HepG2 (cell line): ENCODE measurements at regions not wholly inside any gene's neighbourhood (a gene's known extent, or its start where the extent isn't known, plus 50 kb on each side); places are given as distances from the start of the nearest gene placed in this dataset.

ENCODE experiments used
- ATAC-seq: fragments of 200-7000 bp; cut with Tn5 transposase; 3 replicates; pipeline ENCODE4 v1.9.1; 2020; ENCODE audit warnings: mild to moderate bottlenecking, moderate library complexity
- BruUV-seq: library from RNA; stranded (reverse); fragments of 400-500 nt; replicated peaks from 2 replicates; lab custom pipeline; 2021; lab: Mats Ljungman, UMichigan
- CTCF ChIA-PET: fragments of 300-600 bp; formaldehyde crosslinking; extraction: SDS; loops from one replicate; lab custom pipeline; 2021; ENCODE audit warnings: low total read pairs, inconsistent platforms, low intra/inter-chr PET ratio; lab: Yijun Ruan, JAX
- POLR2A ChIA-PET: fragments of 350-600 bp; sonication (Branson Sonifier 250); formaldehyde crosslinking; loops from one replicate; lab custom pipeline; 2020; ENCODE audit warnings: antibody characterized with exemption, inconsistent platforms; lab: Yijun Ruan, JAX
- DNase-seq: peaks from one replicate; pipeline ENCODE4 v3.0.0-alpha.2; 2015; ENCODE audit warnings: low spot score
- FAIRE-seq: peaks from 3 replicates; lab custom pipeline; 2011; peaks lifted over from hg19 to GRCh38; lab: Jason Lieb, UNC
- H2AFZ ChIP-seq: one replicate; pipeline ENCODE4 v1.6.1; 2011; ENCODE audit warnings: low read length, inconsistent platforms
- H3K27ac ChIP-seq: fragments of 300-600 bp; 3 replicates; pipeline ENCODE4 v1.8.0; 2011; ENCODE audit warnings: mixed run types, mild to moderate bottlenecking, mixed read lengths, low read length, inconsistent platforms; ENCODE audit not compliant: insufficient read depth; ENCODE audit errors: extremely low read length
- H3K27me3 ChIP-seq, 2 experiments: fragments of 200-600 bp in 1 of 2; 2 replicates in 1 of 2; 3 replicates in 1 of 2; pipeline versions ENCODE4 v1.6.0 to v1.8.0; 2011; ENCODE audit warnings: low read length in 2 of 2, mild to moderate bottlenecking in 2 of 2, moderate library complexity in 2 of 2, inconsistent platforms in 1 of 2; ENCODE audit not compliant: insufficient read depth in 2 of 2, control insufficient read depth in 1 of 2
- H3K36me3 ChIP-seq, 2 experiments: fragments of 200-600 bp in 1 of 2; replicated peaks in 1 of 2; 2 replicates in 1 of 2; 3 replicates in 1 of 2; pipeline versions ENCODE4 v1.5.1 to v1.8.0; 2011; ENCODE audit warnings: low read length in 2 of 2, inconsistent platforms in 1 of 2; ENCODE audit not compliant: insufficient read depth in 2 of 2, control insufficient read depth in 1 of 2
- H3K4me1 ChIP-seq: 2 replicates; pipeline ENCODE4 v1.5.1; 2012; ENCODE audit warnings: low read length, inconsistent platforms; ENCODE audit not compliant: insufficient read depth
- H3K4me2 ChIP-seq: 2 replicates; pipeline ENCODE4 v1.6.0; 2011; ENCODE audit warnings: low read depth, low read length, inconsistent platforms
- H3K4me3 ChIP-seq, 3 experiments: fragments of 200-600 bp in 1 of 3; sonication (generic), shearing (Covaris generic) in 1 of 3; replicated peaks in 1 of 3; 2 replicates each; pipeline ENCODE4 v1.5.1; 2011 to 2016; ENCODE audit warnings: low read length in 3 of 3, inconsistent platforms in 2 of 3, low read depth in 2 of 3, mild to moderate bottlenecking in 2 of 3, control low read depth in 1 of 3, mixed read lengths in 1 of 3; ENCODE audit not compliant: insufficient read depth in 1 of 3
- H3K79me2 ChIP-seq: one replicate; pipeline ENCODE4 v1.6.1; 2011; ENCODE audit warnings: low read length, inconsistent platforms; ENCODE audit not compliant: insufficient read depth
- H3K9ac ChIP-seq: 2 replicates; pipeline ENCODE4 v1.6.0; 2011; ENCODE audit warnings: mild to moderate bottlenecking, low read depth, low read length, inconsistent platforms; ENCODE audit not compliant: insufficient read depth
- H3K9me3 ChIP-seq: 2 replicates; pipeline ENCODE4 v1.5.1; 2012; ENCODE audit warnings: mild to moderate bottlenecking, low read length
- H4K20me1 ChIP-seq: 2 replicates; pipeline ENCODE4 v1.6.0; 2011; ENCODE audit warnings: inconsistent platforms, mild to moderate bottlenecking, low read length, moderate library complexity; ENCODE audit not compliant: insufficient read depth
- E2F1 ChIP-seq: sonication (generic); formaldehyde crosslinking; IDR thresholded peaks from 2 replicates; pipeline ENCODE4 v1.5.0; 2020; ENCODE audit warnings: missing genetic modification reagents
- GPBP1L1 ChIP-seq: sonication (generic); formaldehyde crosslinking; IDR thresholded peaks from 2 replicates; pipeline ENCODE4 v1.5.0; 2020; ENCODE audit warnings: mild to moderate bottlenecking, missing genetic modification reagents
- SMAD9 ChIP-seq: sonication (generic); formaldehyde crosslinking; IDR thresholded peaks from 2 replicates; pipeline ENCODE4 v1.5.1; 2020; ENCODE audit warnings: mild to moderate bottlenecking, missing genetic modification reagents
- TAF1 ChIP-seq: sonication (generic); formaldehyde crosslinking; IDR thresholded peaks from 2 replicates; pipeline ENCODE4 v1.4.0; 2020; ENCODE audit warnings: missing genetic modification reagents
- TFDP2 ChIP-seq: sonication (generic); formaldehyde crosslinking; IDR thresholded peaks from 2 replicates; pipeline ENCODE4 v1.4.0; 2020; ENCODE audit warnings: missing genetic modification reagents
- ZNF136 ChIP-seq: sonication (generic); formaldehyde crosslinking; IDR thresholded peaks from 2 replicates; pipeline ENCODE4 v1.8.1; 2022; ENCODE audit warnings: low read depth, mild to moderate bottlenecking, moderate library complexity, missing genetic modification reagents
- ZNF597 ChIP-seq: sonication (generic); formaldehyde crosslinking; IDR thresholded peaks from 2 replicates; pipeline ENCODE4 v1.5.0; 2020; ENCODE audit warnings: missing genetic modification reagents
- ZSCAN12 ChIP-seq: sonication (generic); formaldehyde crosslinking; IDR thresholded peaks from 2 replicates; pipeline ENCODE4 v1.9.0; 2021; ENCODE audit warnings: mild to moderate bottlenecking, missing genetic modification reagents
- ZSCAN31 ChIP-seq: sonication (generic); formaldehyde crosslinking; IDR thresholded peaks from 2 replicates; pipeline ENCODE4 v1.5.0; 2020; ENCODE audit warnings: low read depth, mild to moderate bottlenecking, missing genetic modification reagents
- WGBS: methylation state at CpG from one replicate; pipeline ENCODE4 v1.1.6; 2017; ENCODE audit warnings: low lambda C conversion rate; 5-methylcytosine and 5-hydroxymethylcytosine counted together
- in situ Hi-C: cut with HindIII; loops from 2 replicates; pipeline ENCODE4 v1.10.0; 2017; ENCODE audit warnings: low pct_unique_long_range_greater_than_20kb; ENCODE audit not compliant: extremely low pct_ligation_motif_present
- intact Hi-C: fragments of 100-400 bp; cut with micrococcal nuclease; formaldehyde crosslinking; loops from one replicate; pipeline ENCODE4 v1.10.0; 2022; ENCODE audit not compliant: unreplicated experiment

- Histone ChIP-seq H3K27ac (no peak overlapping the region), H3K27me3 (no peaks in the 10 kb centered on the region), H3K79me2 (no peaks in the 10 kb centered on the region), H3K9ac (no peak overlapping the region), H3K36me3 (no peaks in the 10 kb centered on the region), H3K4me2 (no peak overlapping the region), H3K9me3 (no peaks in the 10 kb centered on the region), H4K20me1 (no peaks in the 10 kb centered on the region), H2AFZ (no peak overlapping the region), H3K4me1 (no peaks in the 10 kb centered on the region), H3K4me3 (no peak overlapping the region)
- TF ChIP-seq ZNF597: no peak
- TF ChIP-seq TAF1 (CRISPR knock-in tag): no peak
- no peak for TF ChIP-seq E2F1 (CRISPR knock-in tag)
- no peak for TF ChIP-seq SMAD9 (CRISPR knock-in tag)
- TF ChIP-seq ZSCAN12 (CRISPR knock-in tag): no peak
- TF ChIP-seq ZNF136 (CRISPR knock-in tag): no peak
- no peak for TF ChIP-seq TFDP2
- TF ChIP-seq GPBP1L1 (CRISPR knock-in tag): no peak
- TF ChIP-seq ZSCAN31 (CRISPR knock-in tag): no peak
- no TSS peak for BruUV-seq
- WGBS: 0% methylated on average over 1 of the region's 1 CpG
- FAIRE-seq (no peak), DNase-seq (no peak), ATAC-seq (no peak)
- ChIA-PET CTCF (no interaction called here), POLR2A (no interaction called here)
- intact Hi-C loops (no loop called here), in situ Hi-C loops (no loop called here)
These were observed 357.7 kb downstream of the USP25 start for GRCh38 chr21:16087523-16087922.
